PC-9 (cell line): ENCODE measurements at regions not wholly inside any gene's neighbourhood (a gene's known extent, or its start where the extent isn't known, plus 50 kb on each side); places are given as distances from the start of the nearest gene placed in this dataset.

Source experiments
- BruUV-seq: library from RNA; stranded (reverse); fragments of 400-500 nt; replicated peaks from 2 replicates; lab custom pipeline; 2021; lab: Mats Ljungman, UMichigan
- CTCF ChIA-PET: fragments of 300-600 bp; sonication (Branson Sonifier 250); formaldehyde crosslinking; loops from one replicate; lab custom pipeline; 2022; ENCODE audit warnings: antibody characterized with exemption; lab: Charles Lee
- POLR2A ChIA-PET: fragments of 300-600 bp; sonication (Branson Sonifier 250); formaldehyde crosslinking; loops from one replicate; lab custom pipeline; 2022; ENCODE audit warnings: antibody characterized with exemption; ENCODE audit not compliant: unreplicated experiment; lab: Charles Lee
- DNase-seq, 2 experiments: peaks; one replicate each; pipeline versions ENCODE4 v3.0.0 to v3.0.0-alpha.2; 2015 to 2022; ENCODE audit warnings: mixed read lengths in 1 of 2
- H2AFZ ChIP-seq: fragments of 200-600 bp; sonication (generic); 2 replicates; pipeline ENCODE4 v1.8.1; 2017; ENCODE audit warnings: antibody characterized with exemption
- H3F3A ChIP-seq: fragments of 200-600 bp; sonication (generic); 2 replicates; pipeline ENCODE4 v1.8.1; 2017; ENCODE audit warnings: antibody characterized with exemption, mild to moderate bottlenecking, low read depth; ENCODE audit not compliant: insufficient read depth
- H3K27ac ChIP-seq: fragments of 200-600 bp; sonication (generic); 2 replicates; pipeline ENCODE4 v1.6.1; 2016; ENCODE audit warnings: mixed run types
- H3K27me3 ChIP-seq: fragments of 200-600 bp; sonication (generic); 2 replicates; pipeline ENCODE4 v1.6.1; 2016; ENCODE audit warnings: low read depth, mixed run types; ENCODE audit not compliant: insufficient read depth
- H3K36me3 ChIP-seq: fragments of 200-600 bp; sonication (generic); 2 replicates; pipeline ENCODE4 v1.6.1; 2016; ENCODE audit warnings: low read depth, mixed run types
- H3K4me1 ChIP-seq: fragments of 200-600 bp; sonication (generic); replicated peaks from 2 replicates; pipeline ENCODE4 v1.6.1; 2016; ENCODE audit warnings: mixed run types; ENCODE audit not compliant: insufficient read depth
- H3K4me2 ChIP-seq: fragments of 200-600 bp; sonication (generic); 2 replicates; pipeline ENCODE4 v1.6.1; 2017; ENCODE audit warnings: mixed run types
- H3K4me3 ChIP-seq: fragments of 200-600 bp; sonication (generic); 2 replicates; pipeline ENCODE4 v1.6.1; 2016; ENCODE audit warnings: mixed run types
- H3K79me2 ChIP-seq: fragments of 200-600 bp; sonication (generic); 2 replicates; pipeline ENCODE4 v1.6.1; 2017; ENCODE audit warnings: low read depth, mixed run types
- H3K9me2 ChIP-seq: fragments of 200-600 bp; sonication (generic); 2 replicates; pipeline ENCODE4 v1.8.1; 2017; ENCODE audit warnings: mild to moderate bottlenecking; ENCODE audit not compliant: insufficient read depth
- H3K9me3 ChIP-seq: fragments of 200-600 bp; sonication (generic); 2 replicates; pipeline ENCODE4 v1.8.1; 2016; ENCODE audit warnings: low read depth; ENCODE audit not compliant: insufficient read depth
- H4K20me1 ChIP-seq: fragments of 200-600 bp; sonication (generic); 2 replicates; pipeline ENCODE4 v1.8.1; 2017; ENCODE audit not compliant: insufficient read depth
- CTCF ChIP-seq: fragments of 200-600 bp; sonication (generic); conservative IDR thresholded peaks from 2 replicates; pipeline ENCODE4 v1.6.1; 2017; ENCODE audit warnings: mixed run types, antibody characterized with exemption, mild to moderate bottlenecking, moderate library complexity
- EZH2 ChIP-seq: fragments of 200-600 bp; sonication (generic); IDR thresholded peaks from 2 replicates; pipeline ENCODE4 v1.8.0; 2017; ENCODE audit warnings: antibody characterized with exemption, low read depth
- intact Hi-C: fragments of 100-400 bp; cut with micrococcal nuclease; formaldehyde crosslinking; loops from one replicate; pipeline ENCODE4 v1.10.0; 2022; ENCODE audit not compliant: unreplicated experiment

GRCh38 chr1:82269431-82269830 lies 468.7 kb downstream of the ADGRL2 start:
- Histone ChIP-seq H3K9me3 (no peaks in the 10 kb centered on the region), H3K36me3 (no peaks in the 10 kb centered on the region), H3K4me1 (no peaks in the 10 kb centered on the region), H3F3A (no peaks in the 10 kb centered on the region), H4K20me1 (no peaks in the 10 kb centered on the region), H3K4me2 (no peak overlapping the region), H3K9me2 (peaks cover 4% of the 10 kb centered on the region; the same call in 1 of the 2 replicates), H3K4me3 (no peak overlapping the region), H2AFZ (no peak overlapping the region), H3K27me3 (no peaks in the 10 kb centered on the region), H3K27ac (no peak overlapping the region), H3K79me2 (no peaks in the 10 kb centered on the region)
- no TSS peak for BruUV-seq
- ChIA-PET POLR2A (no interaction called here), CTCF (no interaction called here)
- intact Hi-C loops: no loop called here
- TF ChIP-seq CTCF: no peak
- DNase-seq: peak in 1 of 2 experiments; percentile 10

GRCh38 chr1:82268826-82269225 lies 468.1 kb downstream of the ADGRL2 start:
- TF ChIP-seq CTCF: no peak
- no peak for TF ChIP-seq EZH2
- Histone ChIP-seq H3K79me2 (no peaks in the 10 kb centered on the region), H3K4me3 (no peak overlapping the region), H3K4me1 (no peaks in the 10 kb centered on the region), H3K4me2 (no peak overlapping the region), H2AFZ (no peak overlapping the region), H4K20me1 (no peaks in the 10 kb centered on the region), H3K9me3 (no peaks in the 10 kb centered on the region), H3K9me2 (peaks cover 4% of the 10 kb centered on the region; the same call in 1 of the 2 replicates), H3K27me3 (no peaks in the 10 kb centered on the region), H3K27ac (no peak overlapping the region), H3F3A (no peaks in the 10 kb centered on the region), H3K36me3 (no peaks in the 10 kb centered on the region)
- ChIA-PET POLR2A (no interaction called here), CTCF (no interaction called here)
- intact Hi-C loops: no loop called here
- no TSS peak for BruUV-seq
- no peak for DNase-seq

- BruUV-seq: no TSS peak
- Histone ChIP-seq H3K4me3 (no peak overlapping the region), H4K20me1 (no peaks in the 10 kb centered on the region), H3K9me3 (no peaks in the 10 kb centered on the region), H3F3A (no peaks in the 10 kb centered on the region), H3K9me2 (peaks cover 4% of the 10 kb centered on the region; the same call in 1 of the 2 replicates), H3K36me3 (no peaks in the 10 kb centered on the region), H3K27me3 (no peaks in the 10 kb centered on the region), H3K79me2 (no peaks in the 10 kb centered on the region), H3K27ac (no peak overlapping the region), H3K4me2 (no peak overlapping the region), H2AFZ (no peak overlapping the region), H3K4me1 (no peaks in the 10 kb centered on the region)
- POLR2A ChIA-PET: no interaction called here
- TF ChIP-seq CTCF: no peak
- no peak for TF ChIP-seq EZH2
- CTCF ChIA-PET: no interaction called here
- no peak for DNase-seq
- intact Hi-C loops: no loop called here
Observed at GRCh38 chr1:82266351-82266750, 465.6 kb downstream of the ADGRL2 start.
